ENCODE measurements at regions not wholly inside any gene's neighbourhood (a gene's known extent, or its start where the extent isn't known, plus 50 kb on each side); places are given as distances from the start of the nearest gene placed in this dataset.

- TF ChIP-seq POLR2AphosphoS5 (IDR thresholded peaks at IDR 0.05; ENCODE audit: insufficient read depth, low read depth, low read length) (no peak), EZH2 (IDR thresholded peaks at IDR 0.05; ENCODE audit: borderline replicate concordance, low read depth, low read length, severe bottlenecking) (no peak), POLR2A (IDR thresholded peaks at IDR 0.05; ENCODE audit: low read depth, low read length) (no peak), GATA2 (IDR thresholded peaks at IDR 0.05; ENCODE audit: insufficient read depth, insufficient read length, low read depth, low read length) (no peak), CTCF (IDR thresholded peaks at IDR 0.05; ENCODE audit: extremely low read depth in 1 of 2, insufficient read depth in 1 of 2, low read depth in 1 of 2, low read length in 2 of 2) (no peak), FOS (IDR thresholded peaks at IDR 0.05; ENCODE audit: borderline replicate concordance, insufficient read depth, low read length) (no peak), MAX (IDR thresholded peaks at IDR 0.05; ENCODE audit: insufficient read depth, insufficient read length) (no peak)
- ChIA-PET POLR2A (no interaction called here), CTCF (no interaction called here)
- no peaks in the 10 kb centered on the region for H3K27me3 ChIP-seq (ENCODE audit: control insufficient read depth in 2 of 2, insufficient read depth in 2 of 2, low read length in 2 of 2)
- H3K9me1 ChIP-seq (replicated peaks; ENCODE audit: control insufficient read depth, extremely low read depth, insufficient read depth, low read length), result no peaks in the 10 kb centered on the region
- DNase-seq (ENCODE audit: low read depth, low spot score) (no peak), FAIRE-seq (no peak)
- dilution Hi-C loops (cut with MboI; ENCODE audit: extremely low pct_ligation_motif_present, low sequenced_read_pairs), result no loop called here
- no peaks in the 10 kb centered on the region for H3K36me3 ChIP-seq (ENCODE audit: control insufficient read depth in 2 of 2, extremely low read depth in 1 of 2, insufficient read depth in 2 of 2, low read length in 2 of 2)
- H3K4me3 ChIP-seq (replicated peaks in 1 of 3; ENCODE audit: insufficient read depth in 1 of 3, low read depth in 1 of 3, low read length in 3 of 3), result no peak overlapping the region
- H3K4me1 ChIP-seq (ENCODE audit: control insufficient read depth, extremely low read depth, insufficient read depth, low read length), result no peaks in the 10 kb centered on the region
- H3K9me3 ChIP-seq (replicated peaks; ENCODE audit: control insufficient read depth, insufficient read depth, low read length), result no peaks in the 10 kb centered on the region
- H2AFZ ChIP-seq (ENCODE audit: low read depth, low read length), result no peak overlapping the region
- BruUV-seq (replicated peaks), result no TSS peak
- no peak overlapping the region for H3K9ac ChIP-seq (replicated peaks; ENCODE audit: extremely low read depth, insufficient read depth, low read length)
- no peak overlapping the region for H3K27ac ChIP-seq (ENCODE audit: insufficient read depth, low read depth, low read length)
- intact Hi-C loops (cut with micrococcal nuclease), result no loop called here
- H4K20me1 ChIP-seq (replicated peaks; ENCODE audit: control insufficient read depth, extremely low read depth, insufficient read depth, low read length), result no peaks in the 10 kb centered on the region
- no peaks in the 10 kb centered on the region for H3K79me2 ChIP-seq (ENCODE audit: control insufficient read depth, insufficient read depth, low read length)
- no peak overlapping the region for H3K4me2 ChIP-seq (ENCODE audit: insufficient read depth, low read length)
These were observed 406.1 kb upstream of the TRAM1L1 start for GRCh38 chr4:117491516-117491915.
